SH-SY5Y (cell line): ENCODE measurements at regions not wholly inside any gene's neighbourhood (a gene's known extent, or its start where the extent isn't known, plus 50 kb on each side); places are given as distances from the start of the nearest gene placed in this dataset.

Experiments used
- GATA2 ChIP-seq: IDR thresholded peaks from 2 replicates; pipeline ENCODE4 v1.6.1; 2011; ENCODE audit warnings: mild to moderate bottlenecking, low read depth, low read length
- GATA3 ChIP-seq: IDR thresholded peaks from 2 replicates; pipeline ENCODE4 v1.6.1; 2011; ENCODE audit warnings: low read depth, mild to moderate bottlenecking, low read length, moderate library complexity

DNA sequence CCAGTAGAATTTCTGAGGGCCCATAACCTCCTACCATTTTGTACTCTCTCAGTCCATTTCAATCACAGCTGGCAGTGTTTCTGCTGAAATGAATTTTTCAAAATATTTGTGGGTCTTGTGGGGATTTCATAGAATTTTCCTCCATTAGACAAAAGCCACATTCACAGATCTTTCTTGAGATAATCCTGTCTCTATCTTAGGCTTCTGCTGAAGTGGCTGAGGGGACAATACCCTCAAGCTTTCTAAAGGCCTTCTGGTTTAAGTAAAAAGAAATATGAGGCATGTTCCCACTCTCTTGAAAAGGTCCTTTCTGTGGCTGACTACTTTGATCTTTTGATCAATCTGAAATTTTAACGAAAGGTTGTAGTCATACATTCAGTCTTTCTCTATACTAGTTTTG lies 1930.0 kb upstream of the AGA start:
- no peak for TF ChIP-seq GATA2
- TF ChIP-seq GATA3 = no peak
